GM12878 (cell line): ENCODE measurements at regions not wholly inside any gene's neighbourhood (a gene's known extent, or its start where the extent isn't known, plus 50 kb on each side); places are given as distances from the start of the nearest gene placed in this dataset.

Source experiments
- CHD4 ChIP-seq: fragments of 200-600 bp; sonication (generic); IDR thresholded peaks from 2 replicates; pipeline ENCODE4 v1.6.1; 2016; ENCODE audit warnings: mild to moderate bottlenecking
- CTCF ChIP-seq, 3 experiments: IDR thresholded peaks in 2 of 3; conservative IDR thresholded peaks in 1 of 3; 2 replicates each; pipeline ENCODE4 v1.5.1; 2011; ENCODE audit warnings: low read depth in 3 of 3, low read length in 3 of 3, mild to moderate bottlenecking in 3 of 3, control low read depth in 2 of 3, moderate library complexity in 2 of 3, inconsistent platforms in 1 of 3, mixed read lengths in 1 of 3; ENCODE audit not compliant: control insufficient read depth in 2 of 3, insufficient read depth in 1 of 3; ENCODE audit errors: extremely low read depth in 1 of 3
- EZH2 ChIP-seq: IDR thresholded peaks from 2 replicates; pipeline ENCODE4 v1.6.1; 2012; ENCODE audit warnings: low read depth, mild to moderate bottlenecking, control low read depth, inconsistent platforms, low read length, borderline replicate concordance; ENCODE audit not compliant: control insufficient read depth
- RUNX3 ChIP-seq: IDR thresholded peaks from 2 replicates; pipeline ENCODE4 v1.6.1; 2012; ENCODE audit warnings: low read length, inconsistent platforms
- SMARCA5 ChIP-seq: fragments of 450-650 bp; IDR thresholded peaks from 2 replicates; pipeline ENCODE4 v1.6.1; 2017; ENCODE audit warnings: mild to moderate bottlenecking
- ZNF274 ChIP-seq: IDR thresholded peaks from one replicate; pipeline ENCODE4 v1.8.0; 2011; ENCODE audit not compliant: insufficient read length, insufficient read depth
- ZNF384 ChIP-seq: IDR thresholded peaks from 2 replicates; pipeline ENCODE4 v1.6.1; 2012; ENCODE audit warnings: low read depth, mild to moderate bottlenecking, low read length, improper control_type of control experiment, borderline replicate concordance
- TF ChIP-seq, protein P1 (sequence below): fragments of 450-650 bp; IDR thresholded peaks from 2 replicates; pipeline ENCODE4 v1.6.1; 2017; ENCODE audit warnings: antibody characterized with exemption, mild to moderate bottlenecking, moderate library complexity

DNA sequence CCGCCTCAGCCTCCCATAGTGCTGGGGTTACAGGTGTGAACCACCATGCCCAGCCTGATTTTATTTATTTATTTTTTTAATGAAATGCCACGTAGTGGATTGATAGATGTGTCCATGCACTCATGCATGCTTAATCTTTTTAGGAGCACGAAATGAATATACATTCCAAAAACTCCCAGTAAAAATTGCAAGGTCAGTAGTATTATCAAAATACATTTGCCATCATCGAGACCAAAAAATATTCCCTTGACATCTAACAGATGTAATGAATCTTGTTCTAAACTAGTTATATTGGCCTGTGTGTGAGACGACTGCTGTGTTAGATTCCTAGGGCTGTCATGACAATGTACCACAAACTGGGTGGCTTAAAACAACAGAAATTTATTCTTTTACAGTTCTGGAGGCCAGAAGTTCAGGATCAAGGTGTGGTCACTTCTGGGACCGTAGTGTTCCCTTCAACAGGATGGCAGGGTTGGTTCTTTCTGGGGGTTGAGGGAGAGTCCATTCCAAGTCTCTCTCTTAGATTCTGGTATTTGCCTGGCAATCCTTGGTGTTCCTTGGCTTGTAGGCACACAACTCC lies 56.1 kb upstream of the UBL3 start:
- TF ChIP-seq CTCF (IDR thresholded peaks at IDR 0.05 in 2 of 3, conservative IDR thresholded peaks at IDR 0.05 in 1 of 3; ENCODE audit: control insufficient read depth in 2 of 3, extremely low read depth in 1 of 3, insufficient read depth in 1 of 3, low read depth in 3 of 3, low read length in 3 of 3) (no peak), EZH2 (no peak), CHD4 (no peak), SMARCA5 (no peak), RUNX3 (no peak), ZNF384 (no peak), ZNF274 (no peak)
- TF ChIP-seq, protein P1, sequence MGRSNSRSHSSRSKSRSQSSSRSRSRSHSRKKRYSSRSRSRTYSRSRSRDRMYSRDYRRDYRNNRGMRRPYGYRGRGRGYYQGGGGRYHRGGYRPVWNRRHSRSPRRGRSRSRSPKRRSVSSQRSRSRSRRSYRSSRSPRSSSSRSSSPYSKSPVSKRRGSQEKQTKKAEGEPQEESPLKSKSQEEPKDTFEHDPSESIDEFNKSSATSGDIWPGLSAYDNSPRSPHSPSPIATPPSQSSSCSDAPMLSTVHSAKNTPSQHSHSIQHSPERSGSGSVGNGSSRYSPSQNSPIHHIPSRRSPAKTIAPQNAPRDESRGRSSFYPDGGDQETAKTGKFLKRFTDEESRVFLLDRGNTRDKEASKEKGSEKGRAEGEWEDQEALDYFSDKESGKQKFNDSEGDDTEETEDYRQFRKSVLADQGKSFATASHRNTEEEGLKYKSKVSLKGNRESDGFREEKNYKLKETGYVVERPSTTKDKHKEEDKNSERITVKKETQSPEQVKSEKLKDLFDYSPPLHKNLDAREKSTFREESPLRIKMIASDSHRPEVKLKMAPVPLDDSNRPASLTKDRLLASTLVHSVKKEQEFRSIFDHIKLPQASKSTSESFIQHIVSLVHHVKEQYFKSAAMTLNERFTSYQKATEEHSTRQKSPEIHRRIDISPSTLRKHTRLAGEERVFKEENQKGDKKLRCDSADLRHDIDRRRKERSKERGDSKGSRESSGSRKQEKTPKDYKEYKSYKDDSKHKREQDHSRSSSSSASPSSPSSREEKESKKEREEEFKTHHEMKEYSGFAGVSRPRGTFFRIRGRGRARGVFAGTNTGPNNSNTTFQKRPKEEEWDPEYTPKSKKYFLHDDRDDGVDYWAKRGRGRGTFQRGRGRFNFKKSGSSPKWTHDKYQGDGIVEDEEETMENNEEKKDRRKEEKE: no peak
